Right lobe of liver (tissue), 6 donors: ENCODE measurements at regions not wholly inside any gene's neighbourhood (a gene's known extent, or its start where the extent isn't known, plus 50 kb on each side); places are given as distances from the start of the nearest gene placed in this dataset.

Experiments
- ATAC-seq, 4 donors: fragments of 200-7000 bp; cut with Tn5 transposase; one replicate each; pipeline ENCODE4 v1.9.1; 2020; ENCODE audit warnings: mild to moderate bottlenecking in 4 of 4, moderate library complexity in 4 of 4
- DNase-seq, 3 donors: peaks; one replicate each; pipeline ENCODE4 v3.0.0-alpha.2; 2020
- H3K27ac ChIP-seq, 3 donors: fragments of 200-600 bp; one replicate each; pipeline ENCODE4 v1.8.0; 2022
- H3K27me3 ChIP-seq, 2 donors: fragments of 200-600 bp; one replicate each; pipeline ENCODE4 v1.8.0; 2022
- H3K36me3 ChIP-seq, 4 donors: fragments of 200-600 bp; sonication (generic) in 1 of 4; one replicate each; pipeline versions ENCODE4 v1.5.1 to v1.8.0; 2017 to 2022; ENCODE audit warnings: control low read depth in 1 of 4
- H3K4me1 ChIP-seq, 4 donors: fragments of 200-600 bp; sonication (generic) in 1 of 4; one replicate each; pipeline versions ENCODE4 v1.5.1 to v1.8.0; 2017 to 2022; ENCODE audit warnings: control low read depth in 1 of 4
- H3K4me3 ChIP-seq, 3 donors: fragments of 200-600 bp; one replicate each; pipeline ENCODE4 v1.8.0; 2022
- H3K9me3 ChIP-seq, 4 donors: fragments of 200-600 bp; sonication (generic) in 1 of 4; one replicate each; pipeline versions ENCODE4 v1.5.1 to v1.8.0; 2017 to 2022; ENCODE audit warnings: control low read depth in 1 of 4
- POLR2A ChIP-seq: fragments of 450-650 bp; IDR thresholded peaks from one replicate; pipeline ENCODE4 v1.6.1; 2017; ENCODE audit warnings: antibody characterized with exemption, mild to moderate bottlenecking
- WGBS: methylation state at CpG from one replicate; pipeline ENCODE4 v1.1.6; 2018; ENCODE audit warnings: low coverage, low lambda C conversion rate; ENCODE audit not compliant: insufficient coverage; ENCODE audit errors: missing lambda C conversion rate; 5-methylcytosine and 5-hydroxymethylcytosine counted together
- intact Hi-C, 2 donors: fragments of 100-400 bp; cut with DNase I; formaldehyde crosslinking; loops; one replicate each; pipeline versions ENCODE4 v1.11.2 to v1.14.1; 2022
- TF ChIP-seq, protein P1 (sequence below), 4 donors: fragments of 200-600 bp in 3 of 4; fragments of 450-650 bp in 1 of 4; IDR thresholded peaks; one replicate each; pipeline versions ENCODE4 v1.5.1 to v1.8.0; 2016 to 2022; ENCODE audit warnings: antibody characterized with exemption in 4 of 4, mild to moderate bottlenecking in 2 of 4
- donor health status: DM: no; HTN: yes; CAD: no.
- donor health status: DM: no; HTN: no; CAD: no.
- donor health status: DM: no; HTN: no; CAD: no.
- donor health status: DM: no; HTN: yes; CAD: no.
- donor health status: DM: no; HTN: yes; CAD: no.

DNA sequence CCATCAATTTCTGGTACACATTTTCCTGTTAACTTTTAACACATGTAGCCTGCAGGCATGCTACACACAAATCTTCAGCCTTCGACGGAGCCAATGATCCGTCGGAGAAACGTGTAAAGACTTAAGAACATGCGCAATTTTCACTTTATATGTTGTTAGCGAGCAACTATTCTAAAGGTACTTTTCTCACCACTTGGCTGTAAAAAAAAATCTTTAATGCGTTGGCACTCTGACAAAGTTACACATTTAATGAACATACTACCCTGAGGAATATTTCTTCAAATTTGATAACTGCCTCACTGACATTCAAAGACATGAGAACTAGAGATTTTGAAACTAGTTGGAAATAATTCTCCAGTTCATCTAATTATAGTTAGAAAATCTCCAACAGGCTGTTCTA is 507.5 kb upstream of the SALL1 start:
- no peaks in the 10 kb centered on the region for H3K36me3 ChIP-seq
- no peak overlapping the region for H3K4me3 ChIP-seq
- intact Hi-C loops: no loop called here
- ATAC-seq (no peak), DNase-seq (no peak)
- TF ChIP-seq, protein P1, sequence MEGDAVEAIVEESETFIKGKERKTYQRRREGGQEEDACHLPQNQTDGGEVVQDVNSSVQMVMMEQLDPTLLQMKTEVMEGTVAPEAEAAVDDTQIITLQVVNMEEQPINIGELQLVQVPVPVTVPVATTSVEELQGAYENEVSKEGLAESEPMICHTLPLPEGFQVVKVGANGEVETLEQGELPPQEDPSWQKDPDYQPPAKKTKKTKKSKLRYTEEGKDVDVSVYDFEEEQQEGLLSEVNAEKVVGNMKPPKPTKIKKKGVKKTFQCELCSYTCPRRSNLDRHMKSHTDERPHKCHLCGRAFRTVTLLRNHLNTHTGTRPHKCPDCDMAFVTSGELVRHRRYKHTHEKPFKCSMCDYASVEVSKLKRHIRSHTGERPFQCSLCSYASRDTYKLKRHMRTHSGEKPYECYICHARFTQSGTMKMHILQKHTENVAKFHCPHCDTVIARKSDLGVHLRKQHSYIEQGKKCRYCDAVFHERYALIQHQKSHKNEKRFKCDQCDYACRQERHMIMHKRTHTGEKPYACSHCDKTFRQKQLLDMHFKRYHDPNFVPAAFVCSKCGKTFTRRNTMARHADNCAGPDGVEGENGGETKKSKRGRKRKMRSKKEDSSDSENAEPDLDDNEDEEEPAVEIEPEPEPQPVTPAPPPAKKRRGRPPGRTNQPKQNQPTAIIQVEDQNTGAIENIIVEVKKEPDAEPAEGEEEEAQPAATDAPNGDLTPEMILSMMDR (IDR thresholded peaks at IDR 0.05): no peak
- no peak for TF ChIP-seq POLR2A
- H3K27me3 ChIP-seq: no peaks in the 10 kb centered on the region
- no peaks in the 10 kb centered on the region for H3K4me1 ChIP-seq
- WGBS: 81% methylated on average over 8 of the region's 8 CpGs
- no peak overlapping the region for H3K27ac ChIP-seq
- no peaks in the 10 kb centered on the region for H3K9me3 ChIP-seq

DNA sequence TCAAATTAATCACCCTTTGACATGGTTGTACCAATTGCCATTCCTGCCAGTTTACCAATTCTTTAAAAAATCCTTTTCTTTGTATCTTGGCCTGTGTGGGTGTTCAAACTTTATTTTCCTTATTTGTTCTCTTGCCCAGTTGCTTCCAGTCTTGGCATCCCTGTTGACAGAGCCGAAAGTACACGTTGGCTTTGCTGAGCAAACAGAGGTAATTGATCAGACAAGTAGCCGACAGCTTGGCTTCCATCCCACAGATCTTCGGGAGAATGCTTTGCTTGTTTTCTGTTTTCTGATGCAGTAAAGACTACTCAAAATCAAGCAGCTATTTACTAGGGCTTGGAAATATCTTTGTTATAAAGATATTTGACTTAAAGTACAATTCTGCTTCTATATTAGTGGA is 506.8 kb upstream of the SALL1 start:
- TF ChIP-seq, protein P1 (IDR thresholded peaks at IDR 0.05): no peak
- TF ChIP-seq POLR2A: no peak
- no peaks in the 10 kb centered on the region for H3K4me1 ChIP-seq
- no peaks in the 10 kb centered on the region for H3K27me3 ChIP-seq
- no peak overlapping the region for H3K27ac ChIP-seq
- no peak for ATAC-seq
- WGBS: 18% methylated on average over 4 of the region's 4 CpGs
- intact Hi-C loops: no loop called here
- DNase-seq: no peak
- H3K36me3 ChIP-seq: no peaks in the 10 kb centered on the region
- H3K4me3 ChIP-seq: no peak overlapping the region
- H3K9me3 ChIP-seq: no peaks in the 10 kb centered on the region

DNA sequence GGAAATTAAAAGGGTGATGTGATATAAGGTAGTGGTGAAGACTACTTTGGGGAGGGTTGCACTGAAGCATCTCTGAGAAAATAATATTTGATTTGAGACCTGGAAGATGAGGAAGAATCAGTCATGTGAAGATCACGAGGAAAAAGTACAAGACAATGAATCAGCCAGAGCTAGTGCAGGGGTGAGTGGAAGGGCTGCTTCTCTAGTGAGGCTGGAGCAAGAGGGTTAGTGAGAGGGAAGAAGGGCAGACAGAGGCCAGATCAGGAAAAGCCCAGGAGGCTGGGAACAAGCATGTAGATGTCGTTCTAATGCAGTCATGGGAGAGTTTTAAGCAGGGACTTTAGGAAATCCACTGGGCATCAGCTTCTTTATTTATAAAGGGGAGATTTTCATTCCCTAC is 504.2 kb upstream of the SALL1 start:
- TF ChIP-seq, protein P1 (IDR thresholded peaks at IDR 0.05): no peak
- no peak for TF ChIP-seq POLR2A
- Histone ChIP-seq H3K4me1 (no peaks in the 10 kb centered on the region), H3K27ac (no peak overlapping the region), H3K27me3 (no peaks in the 10 kb centered on the region), H3K9me3 (no peaks in the 10 kb centered on the region), H3K36me3 (no peaks in the 10 kb centered on the region), H3K4me3 (no peak overlapping the region)
- DNase-seq (no peak), ATAC-seq (no peak)
- intact Hi-C loops: no loop called here
- WGBS: 52% methylated on average over 2 of the region's 2 CpGs

DNA sequence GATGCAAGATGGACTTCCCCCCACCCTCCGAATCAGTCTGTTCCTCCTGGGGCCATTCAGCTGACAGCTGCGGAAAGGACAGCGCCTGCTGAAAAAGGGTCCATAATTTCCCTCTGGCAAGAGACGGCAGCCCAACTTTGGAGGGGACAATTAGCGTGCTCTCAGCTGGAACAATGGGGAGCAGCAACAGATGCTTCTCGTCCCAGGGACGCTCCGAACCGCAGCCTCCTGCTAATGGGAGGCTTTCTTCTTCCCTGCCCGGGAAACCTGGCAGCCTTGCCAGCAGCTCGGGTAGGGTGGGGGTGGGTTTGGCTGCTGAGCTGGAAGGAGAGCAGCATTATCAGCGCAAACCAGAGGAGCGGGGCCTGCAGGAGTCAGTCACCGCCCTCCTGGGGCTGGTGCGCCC is 500.0 kb upstream of the SALL1 start:
- TF ChIP-seq, protein P1 (IDR thresholded peaks at IDR 0.05): no peak
- TF ChIP-seq POLR2A: no peak
- intact Hi-C loops: no loop called here
- Histone ChIP-seq H3K4me3 (no peak overlapping the region), H3K4me1 (no peaks in the 10 kb centered on the region), H3K9me3 (no peaks in the 10 kb centered on the region), H3K36me3 (no peaks in the 10 kb centered on the region), H3K27ac (no peak overlapping the region), H3K27me3 (no peaks in the 10 kb centered on the region)
- WGBS: 35% methylated on average over 9 of the region's 15 CpGs
- DNase-seq (no peak), ATAC-seq (no peak)

DNA sequence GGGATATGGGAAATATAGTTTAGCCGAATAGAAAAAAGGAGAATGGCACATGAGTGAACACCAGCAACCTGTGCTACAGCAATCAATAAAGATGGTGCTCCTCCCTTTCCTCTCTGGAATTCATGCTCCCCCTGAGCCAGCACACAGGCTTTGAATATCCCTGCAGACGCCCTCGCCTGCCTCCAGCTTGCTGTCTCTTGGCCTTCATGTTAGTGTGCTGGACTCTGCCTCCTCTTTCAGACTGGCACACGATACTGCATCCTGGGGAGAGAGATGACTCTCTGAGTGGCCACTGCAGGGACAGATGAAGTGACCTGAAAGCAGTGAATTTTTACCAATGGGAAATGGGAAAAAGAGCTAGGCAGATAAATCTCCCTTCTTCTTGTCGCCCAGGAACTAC is 498.6 kb upstream of the SALL1 start:
- intact Hi-C loops: no loop called here
- DNase-seq (no peak), ATAC-seq (no peak)
- H3K4me3 ChIP-seq: no peak overlapping the region
- H3K27me3 ChIP-seq: no peaks in the 10 kb centered on the region
- no peak for TF ChIP-seq POLR2A
- TF ChIP-seq, protein P1 (IDR thresholded peaks at IDR 0.05): no peak
- H3K4me1 ChIP-seq: no peaks in the 10 kb centered on the region
- no peak overlapping the region for H3K27ac ChIP-seq
- no peaks in the 10 kb centered on the region for H3K9me3 ChIP-seq
- WGBS: 89% methylated on average over 1 of the region's 5 CpGs
- no peaks in the 10 kb centered on the region for H3K36me3 ChIP-seq
